Esophagus squamous epithelium (tissue), 5 donors: ENCODE measurements at regions not wholly inside any gene's neighbourhood (a gene's known extent, or its start where the extent isn't known, plus 50 kb on each side); places are given as distances from the start of the nearest gene placed in this dataset.

Source experiments
- DNase-seq: peaks from one replicate; lab custom pipeline; 2025; lab: John Stamatoyannopoulos, UW
- H3K27ac ChIP-seq, 4 donors: fragments of 200-600 bp; sonication (generic); one replicate each; pipeline ENCODE4 v1.5.1; 2016 to 2019; ENCODE audit warnings: mild to moderate bottlenecking in 1 of 4
- H3K27me3 ChIP-seq, 4 donors: fragments of 200-600 bp; sonication (generic); 1 replicate in 3 of 4; 2 replicates in 1 of 4; pipeline versions ENCODE4 v1.5.1 to v1.6.0; 2017 to 2021; ENCODE audit warnings: antibody characterized with exemption in 1 of 4
- H3K36me3 ChIP-seq, 3 donors: fragments of 200-600 bp; sonication (generic); one replicate each; pipeline ENCODE4 v1.5.1; 2016 to 2019
- H3K4me1 ChIP-seq, 3 donors: fragments of 200-600 bp; sonication (generic); one replicate each; pipeline ENCODE4 v1.5.1; 2017 to 2019
- H3K4me3 ChIP-seq, 4 donors: fragments of 200-600 bp; sonication (generic); 1 replicate in 3 of 4; 2 replicates in 1 of 4; pipeline ENCODE4 v1.5.1; 2016 to 2019; ENCODE audit warnings: mild to moderate bottlenecking in 2 of 4, moderate library complexity in 1 of 4
- H3K9me3 ChIP-seq, 3 donors: fragments of 200-600 bp; sonication (generic); one replicate each; pipeline ENCODE4 v1.5.1; 2016 to 2019
- POLR2A ChIP-seq, 4 donors: fragments of 450-650 bp; IDR thresholded peaks; one replicate each; pipeline ENCODE4 v1.6.1; 2017; ENCODE audit warnings: antibody characterized with exemption in 4 of 4, mild to moderate bottlenecking in 4 of 4, moderate library complexity in 3 of 4
- WGBS, 2 donors: methylation state at CpG; one replicate each; pipeline ENCODE4 v1.1.5; 2018; 5-methylcytosine and 5-hydroxymethylcytosine counted together
- intact Hi-C: fragments of 100-400 bp; cut with DNase I; formaldehyde crosslinking; loops from one replicate; pipeline ENCODE4 v1.15.0; 2022
- TF ChIP-seq, protein P1 (sequence below), 6 experiments: fragments of 450-650 bp in 4 of 6; fragments of 200-600 bp in 2 of 6; sonication (generic) in 2 of 6; IDR thresholded peaks; one replicate each; pipeline ENCODE4 v1.5.1; 2016 to 2019; ENCODE audit warnings: antibody characterized with exemption in 6 of 6, mild to moderate bottlenecking in 4 of 6, moderate library complexity in 4 of 6
- donor health status: DM: yes; HTN: yes; CAD: no.

GRCh38 chr6:157763129-157763903, 59.7 kb upstream of the SNX9 start:
- intact Hi-C loops: no loop called here
- 31 to 32% methylated on average over 6 to 9 of the region's 13 CpGs for WGBS, 2 donors
- no peaks in the 10 kb centered on the region for H3K9me3 ChIP-seq
- peaks cover 32 to 59% (median 35%) of the 10 kb centered on the region in 3 donors for H3K4me1 ChIP-seq
- TF ChIP-seq, protein P1, sequence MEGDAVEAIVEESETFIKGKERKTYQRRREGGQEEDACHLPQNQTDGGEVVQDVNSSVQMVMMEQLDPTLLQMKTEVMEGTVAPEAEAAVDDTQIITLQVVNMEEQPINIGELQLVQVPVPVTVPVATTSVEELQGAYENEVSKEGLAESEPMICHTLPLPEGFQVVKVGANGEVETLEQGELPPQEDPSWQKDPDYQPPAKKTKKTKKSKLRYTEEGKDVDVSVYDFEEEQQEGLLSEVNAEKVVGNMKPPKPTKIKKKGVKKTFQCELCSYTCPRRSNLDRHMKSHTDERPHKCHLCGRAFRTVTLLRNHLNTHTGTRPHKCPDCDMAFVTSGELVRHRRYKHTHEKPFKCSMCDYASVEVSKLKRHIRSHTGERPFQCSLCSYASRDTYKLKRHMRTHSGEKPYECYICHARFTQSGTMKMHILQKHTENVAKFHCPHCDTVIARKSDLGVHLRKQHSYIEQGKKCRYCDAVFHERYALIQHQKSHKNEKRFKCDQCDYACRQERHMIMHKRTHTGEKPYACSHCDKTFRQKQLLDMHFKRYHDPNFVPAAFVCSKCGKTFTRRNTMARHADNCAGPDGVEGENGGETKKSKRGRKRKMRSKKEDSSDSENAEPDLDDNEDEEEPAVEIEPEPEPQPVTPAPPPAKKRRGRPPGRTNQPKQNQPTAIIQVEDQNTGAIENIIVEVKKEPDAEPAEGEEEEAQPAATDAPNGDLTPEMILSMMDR (IDR thresholded peaks at IDR 0.05): no peak
- peak in 1 of 4 donors; percentile 5 for TF ChIP-seq POLR2A (IDR thresholded peaks at IDR 0.05)
- peak overlapping the region; percentile 77 to 86 (median 84) for H3K27ac ChIP-seq
- DNase-seq: peak; percentile 36
- no peaks in the 10 kb centered on the region for H3K27me3 ChIP-seq
- no peaks in the 10 kb centered on the region for H3K36me3 ChIP-seq
- peak overlapping the region in 2 of 4 donors; percentile 6 to 11 for H3K4me3 ChIP-seq

DNA sequence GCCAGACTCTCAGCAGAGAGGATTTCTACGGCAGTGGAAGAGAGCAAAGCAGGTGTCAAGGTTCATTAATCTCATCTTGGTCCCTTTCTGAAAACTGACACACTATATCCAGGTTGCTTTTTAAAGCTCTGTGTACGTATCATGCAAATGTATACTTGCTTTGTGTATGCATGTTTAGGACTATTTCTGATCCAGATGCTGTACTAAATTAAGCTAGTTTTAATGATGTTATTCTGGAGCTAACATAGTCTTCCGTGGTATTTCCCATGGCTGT, 59.2 kb upstream of the SNX9 start:
- intact Hi-C loops: no loop called here
- Histone ChIP-seq H3K4me3 (peak overlapping the region in 2 of 4 donors; percentile 6 to 11), H3K27ac (peak overlapping the region; percentile 77 to 86 (median 84)), H3K27me3 (no peaks in the 10 kb centered on the region), H3K9me3 (no peaks in the 10 kb centered on the region), H3K36me3 (no peaks in the 10 kb centered on the region), H3K4me1 (peaks cover 32 to 59% (median 35%) of the 10 kb centered on the region in 3 donors)
- no peak for DNase-seq
- 6 to 18% methylated on average over 3 of the region's 3 CpGs for WGBS, 2 donors
- TF ChIP-seq, protein P1 (IDR thresholded peaks at IDR 0.05): no peak
- TF ChIP-seq POLR2A (IDR thresholded peaks at IDR 0.05): no peak

- peak; percentile 21 for DNase-seq
- intact Hi-C loops: no loop called here
- H3K36me3 ChIP-seq: no peaks in the 10 kb centered on the region
- H3K27me3 ChIP-seq: no peaks in the 10 kb centered on the region
- H3K27ac ChIP-seq: peak overlapping the region; percentile 77 to 86 (median 84)
- H3K9me3 ChIP-seq: no peaks in the 10 kb centered on the region
- peaks cover 32 to 59% (median 35%) of the 10 kb centered on the region in 3 donors for H3K4me1 ChIP-seq
- WGBS, 2 donors: 10 to 15% methylated on average over 14 of the region's 14 CpGs
- H3K4me3 ChIP-seq: peak overlapping the region in 2 of 4 donors; percentile 6 to 11
- TF ChIP-seq, protein P1 (IDR thresholded peaks at IDR 0.05): no peak
- peak in 1 of 4 donors; percentile 17 for TF ChIP-seq POLR2A (IDR thresholded peaks at IDR 0.05)
These were observed 58.6 kb upstream of the SNX9 start for GRCh38 chr6:157764178-157765068.

GRCh38 chr6:157766901-157767774, 55.9 kb upstream of the SNX9 start:
- TF ChIP-seq, protein P1 (IDR thresholded peaks at IDR 0.05): no peak
- TF ChIP-seq POLR2A (IDR thresholded peaks at IDR 0.05): no peak
- WGBS, 2 donors: 92 to 96% methylated on average over 11 of the region's 11 CpGs
- Histone ChIP-seq H3K4me1 (peaks cover 26 to 38% (median 26%) of the 10 kb centered on the region in 3 donors), H3K27ac (peak overlapping the region in 2 of 4 donors; percentile 34 to 38), H3K36me3 (no peaks in the 10 kb centered on the region), H3K4me3 (no peak overlapping the region), H3K9me3 (no peaks in the 10 kb centered on the region), H3K27me3 (peaks cover 0 to 4% (median 0%) of the 10 kb centered on the region in 4 donors)
- DNase-seq: no peak
- intact Hi-C loops: no loop called here
